Spleen (tissue), 7 donors: ENCODE measurements at regions not wholly inside any gene's neighbourhood (a gene's known extent, or its start where the extent isn't known, plus 50 kb on each side); places are given as distances from the start of the nearest gene placed in this dataset.

ENCODE experiments used
- CTCF ChIP-seq, 11 experiments: fragments of 200-600 bp in 7 of 11; fragments of 450-650 bp in 4 of 11; sonication (generic) in 4 of 11; IDR thresholded peaks in 8 of 11; conservative IDR thresholded peaks in 3 of 11; 1 replicate in 7 of 11; 2 replicates in 4 of 11; pipeline versions ENCODE4 v1.4.0 to v1.8.0; 2016 to 2021; ENCODE audit warnings: antibody characterized with exemption in 11 of 11, inconsistent platforms in 4 of 11, mild to moderate bottlenecking in 1 of 11
- POLR2A ChIP-seq, 3 donors: fragments of 450-650 bp; IDR thresholded peaks; one replicate each; pipeline ENCODE4 v1.5.1; 2017; ENCODE audit warnings: antibody characterized with exemption in 3 of 3, mild to moderate bottlenecking in 1 of 3
- POLR2AphosphoS5 ChIP-seq, 3 donors: sonication (generic); formaldehyde crosslinking; IDR thresholded peaks; one replicate each; pipeline ENCODE4 v1.5.1; 2017; ENCODE audit warnings: antibody characterized with exemption in 3 of 3
- donor health status: DM: no; HTN: no; CAD: no; lungs with moderate emphysema.
- donor health status: DM: no; HTN: no; CAD: no.
- donor health status: DM: no; HTN: no; CAD: no.

- TF ChIP-seq POLR2AphosphoS5 (IDR thresholded peaks at IDR 0.05) = no peak
- TF ChIP-seq CTCF (IDR thresholded peaks at IDR 0.05 in 8 of 11, conservative IDR thresholded peaks at IDR 0.05 in 3 of 11) = no peak
- TF ChIP-seq POLR2A (IDR thresholded peaks at IDR 0.05) = no peak
These were observed 398.1 kb downstream of the NR2F2 start for GRCh38 chr15:96728591-96728990.
